IMR-90 (cell line): ENCODE measurements at regions not wholly inside any gene's neighbourhood (a gene's known extent, or its start where the extent isn't known, plus 50 kb on each side); places are given as distances from the start of the nearest gene placed in this dataset.
A peak's percentile ranks its signal among the peaks of the same experiment; 100 is the strongest.

Source experiments
- ATAC-seq: fragments of 200-7000 bp; cut with Tn5 transposase; 2 replicates; pipeline ENCODE4 v1.9.1; 2020; ENCODE audit warnings: low read depth, mild to moderate bottlenecking, moderate library complexity
- BruUV-seq: library from RNA; stranded (reverse); fragments of 400-500 nt; replicated peaks from 2 replicates; lab custom pipeline; 2021; lab: Mats Ljungman, UMichigan
- CTCF ChIA-PET: fragments of 300-600 bp; formaldehyde crosslinking; extraction: SDS; loops from one replicate; lab custom pipeline; 2021; ENCODE audit warnings: antibody characterized with exemption; lab: Yijun Ruan, JAX
- POLR2A ChIA-PET: fragments of 300-600 bp; sonication (Branson Sonifier 250); formaldehyde crosslinking; loops from one replicate; lab custom pipeline; 2022; ENCODE audit warnings: antibody characterized with exemption; ENCODE audit not compliant: unreplicated experiment; lab: Charles Lee
- DNase-seq: peaks from one replicate; pipeline ENCODE4 v3.0.0; 2013
- H2AFZ ChIP-seq: replicated peaks from 2 replicates; pipeline ENCODE3; 2013; ENCODE audit warnings: low read length, mild to moderate bottlenecking; ENCODE audit not compliant: poor library complexity
- H2AK5ac ChIP-seq: 2 replicates; pipeline ENCODE4 v1.6.1; 2013; ENCODE audit warnings: low read depth, low read length, inconsistent platforms
- H2AK9ac ChIP-seq: replicated peaks from 2 replicates; pipeline ENCODE3; 2013; ENCODE audit warnings: mild to moderate bottlenecking, low read depth, low read length, moderate library complexity; ENCODE audit not compliant: poor library complexity
- H2BK120ac ChIP-seq: 2 replicates; pipeline ENCODE4 v1.6.1; 2013; ENCODE audit warnings: low read depth, low read length, inconsistent platforms
- H2BK15ac ChIP-seq: 3 replicates; pipeline ENCODE4 v1.6.1; 2013; ENCODE audit warnings: low read depth, low read length, inconsistent platforms
- H2BK20ac ChIP-seq: 2 replicates; pipeline ENCODE4 v1.6.1; 2013; ENCODE audit warnings: low read depth, mild to moderate bottlenecking, inconsistent platforms, low read length, moderate library complexity
- H2BK5ac ChIP-seq: 2 replicates; pipeline ENCODE4 v1.6.1; 2013; ENCODE audit warnings: mild to moderate bottlenecking, low read depth, low read length, inconsistent platforms; ENCODE audit not compliant: poor library complexity, severe bottlenecking
- H3K14ac ChIP-seq: replicated peaks from 2 replicates; pipeline ENCODE4 v1.6.1; 2013; ENCODE audit warnings: low read depth, low read length, inconsistent platforms
- H3K18ac ChIP-seq: 2 replicates; pipeline ENCODE4 v1.6.1; 2013; ENCODE audit warnings: low read depth, low read length, control low read depth
- H3K23ac ChIP-seq: 2 replicates; pipeline ENCODE4 v1.6.1; 2013; ENCODE audit warnings: low read depth, low read length, inconsistent platforms
- H3K27ac ChIP-seq: 2 replicates; pipeline ENCODE4 v1.5.1; 2013; ENCODE audit warnings: mild to moderate bottlenecking, control low read depth, low read length; ENCODE audit not compliant: insufficient read depth
- H3K27me3 ChIP-seq: 2 replicates; pipeline ENCODE4 v1.6.1; 2013; ENCODE audit warnings: low read length; ENCODE audit not compliant: control insufficient read depth, insufficient read depth
- H3K36me3 ChIP-seq: 2 replicates; pipeline ENCODE4 v1.6.1; 2013; ENCODE audit warnings: low read length, mixed read lengths; ENCODE audit not compliant: control insufficient read depth, insufficient read depth
- H3K4ac ChIP-seq: 2 replicates; pipeline ENCODE4 v1.6.1; 2013; ENCODE audit warnings: low read depth, low read length, inconsistent platforms
- H3K4me1 ChIP-seq: 2 replicates; pipeline ENCODE4 v1.6.1; 2013; ENCODE audit warnings: low read length, mixed read lengths; ENCODE audit not compliant: control insufficient read depth, insufficient read depth
- H3K4me2 ChIP-seq: 2 replicates; pipeline ENCODE4 v1.6.1; 2013; ENCODE audit warnings: low read depth, mild to moderate bottlenecking, control low read depth, low read length, moderate library complexity
- H3K4me3 ChIP-seq: 2 replicates; pipeline ENCODE4 v1.5.1; 2013; ENCODE audit warnings: low read depth, mild to moderate bottlenecking, control low read depth, low read length, moderate library complexity; ENCODE audit not compliant: insufficient read depth
- H3K56ac ChIP-seq: 2 replicates; pipeline ENCODE4 v1.6.1; 2013; ENCODE audit warnings: low read length, inconsistent platforms; ENCODE audit not compliant: insufficient read depth; ENCODE audit errors: extremely low read depth
- H3K79me1 ChIP-seq, 2 experiments: 2 replicates each; pipeline ENCODE4 v1.6.1; 2013; ENCODE audit warnings: low read length in 2 of 2, inconsistent platforms in 1 of 2, low read depth in 1 of 2
- H3K9ac ChIP-seq: 2 replicates; pipeline ENCODE4 v1.6.1; 2013; ENCODE audit warnings: low read depth, low read length, control low read depth
- H3K9me1 ChIP-seq: 2 replicates; pipeline ENCODE4 v1.6.1; 2013; ENCODE audit warnings: low read length, inconsistent platforms; ENCODE audit not compliant: insufficient read depth
- H3K9me3 ChIP-seq: 2 replicates; pipeline ENCODE4 v1.6.1; 2013; ENCODE audit warnings: low read length; ENCODE audit not compliant: control insufficient read depth, insufficient read depth
- H4K20me1 ChIP-seq: 2 replicates; pipeline ENCODE4 v1.6.1; 2013; ENCODE audit warnings: low read length, inconsistent platforms; ENCODE audit not compliant: insufficient read depth
- H4K5ac ChIP-seq: 2 replicates; pipeline ENCODE4 v1.6.1; 2013; ENCODE audit warnings: mild to moderate bottlenecking, low read depth, low read length, control low read depth
- H4K8ac ChIP-seq, 2 experiments: 2 replicates each; pipeline ENCODE4 v1.6.1; 2013; ENCODE audit warnings: low read depth in 2 of 2, low read length in 2 of 2, control low read depth in 1 of 2, inconsistent platforms in 1 of 2
- H4K91ac ChIP-seq: 2 replicates; pipeline ENCODE4 v1.6.1; 2013; ENCODE audit warnings: low read depth, low read length, inconsistent platforms; ENCODE audit not compliant: insufficient read depth
- BHLHE40 ChIP-seq: fragments of 150-350 bp; IDR thresholded peaks from 2 replicates; pipeline ENCODE4 v1.6.1; 2016; ENCODE audit warnings: mild to moderate bottlenecking, low read depth, low read length
- CEBPB ChIP-seq: IDR thresholded peaks from 2 replicates; pipeline ENCODE4 v1.6.1; 2012; ENCODE audit warnings: low read depth, low read length, improper control_type of control experiment
- CHD1 ChIP-seq: IDR thresholded peaks from 2 replicates; pipeline ENCODE4 v1.6.1; 2012; ENCODE audit warnings: low read depth, low read length, improper control_type of control experiment
- FOS ChIP-seq: fragments of 150-350 bp; IDR thresholded peaks from 2 replicates; pipeline ENCODE4 v1.6.1; 2016; ENCODE audit warnings: low read depth, low read length
- MAFK ChIP-seq: IDR thresholded peaks from 2 replicates; pipeline ENCODE4 v1.6.1; 2012; ENCODE audit warnings: low read depth, low read length, improper control_type of control experiment
- MAZ ChIP-seq: IDR thresholded peaks from 2 replicates; pipeline ENCODE4 v1.6.1; 2012; ENCODE audit warnings: low read depth, mild to moderate bottlenecking, low read length, improper control_type of control experiment, moderate library complexity, borderline replicate concordance
- MXI1 ChIP-seq: IDR thresholded peaks from 2 replicates; pipeline ENCODE4 v1.6.1; 2012; ENCODE audit warnings: low read depth, mild to moderate bottlenecking, low read length, moderate library complexity, borderline replicate concordance
- NFE2L2 ChIP-seq: fragments of 150-350 bp; IDR thresholded peaks from 2 replicates; pipeline ENCODE4 v1.6.1; 2016; ENCODE audit warnings: low read depth, mild to moderate bottlenecking, low read length
- POLR2A ChIP-seq: IDR thresholded peaks from 2 replicates; pipeline ENCODE4 v1.6.1; 2012; ENCODE audit warnings: mild to moderate bottlenecking, low read depth, low read length
- RAD21 ChIP-seq: IDR thresholded peaks from 2 replicates; pipeline ENCODE4 v1.6.1; 2012; ENCODE audit warnings: low read length, improper control_type of control experiment
- RCOR1 ChIP-seq: IDR thresholded peaks from 2 replicates; pipeline ENCODE4 v1.6.1; 2012; ENCODE audit warnings: mild to moderate bottlenecking, low read length, improper control_type of control experiment; ENCODE audit not compliant: insufficient replicate concordance
- RFX5 ChIP-seq: IDR thresholded peaks from 2 replicates; pipeline ENCODE4 v1.8.0; 2012; ENCODE audit warnings: low read depth, mild to moderate bottlenecking, low read length, moderate library complexity
- SMC3 ChIP-seq: fragments of 150-350 bp; IDR thresholded peaks from 2 replicates; pipeline ENCODE4 v1.6.1; 2016; ENCODE audit warnings: low read depth, mild to moderate bottlenecking, antibody characterized with exemption, low read length, moderate library complexity
- WGBS, 2 experiments: methylation state at CpG; one replicate each; pipeline versions ENCODE4 v1.1.5 to v1.1.7; 2013; ENCODE audit warnings: missing lambda C conversion rate in 2 of 2; ENCODE audit not compliant: insufficient read length in 1 of 2; ENCODE audit errors: extremely low coverage in 2 of 2; 5-methylcytosine and 5-hydroxymethylcytosine counted together
- dilution Hi-C: fragments of 300-500 bp; cut with HindIII; formaldehyde crosslinking; loops from one replicate; pipeline ENCODE4 v1.14.3; 2018; ENCODE audit warnings: low sequenced_read_pairs; ENCODE audit not compliant: unreplicated experiment
- in situ Hi-C: fragments of 300-500 bp; cut with MboI; formaldehyde crosslinking; loops from 3 replicates; pipeline ENCODE4 v1.14.3; 2019; ENCODE audit warnings: low sequenced_read_pairs, inconsistent platforms, mixed read lengths
- intact Hi-C: fragments of 100-400 bp; cut with micrococcal nuclease; formaldehyde crosslinking; loops from 2 replicates; pipeline ENCODE4 v1.10.0; 2022
- TF ChIP-seq, protein P1 (sequence below): fragments of 150-350 bp; IDR thresholded peaks from 2 replicates; pipeline ENCODE4 v1.6.1; 2017; ENCODE audit warnings: mild to moderate bottlenecking, antibody characterized with exemption, low read length, low read depth
- TF ChIP-seq, protein P2 (sequence below): conservative IDR thresholded peaks from 2 replicates; pipeline ENCODE4 v1.5.1; 2012; ENCODE audit warnings: mild to moderate bottlenecking, low read depth, low read length, improper control_type of control experiment
- TF ChIP-seq, protein P3 (sequence below): fragments of 150-350 bp; IDR thresholded peaks from 2 replicates; pipeline ENCODE4 v1.6.1; 2016; ENCODE audit warnings: low read depth, mild to moderate bottlenecking, low read length, moderate library complexity, borderline replicate concordance

GRCh38 chr6:122042380-122042779 lies 357.1 kb upstream of the HSF2 start:
- Histone ChIP-seq H2BK5ac (no peak overlapping the region), H2AK9ac (no peak overlapping the region), H2AK5ac (no peak overlapping the region), H3K4ac (no peak overlapping the region), H3K4me2 (no peak overlapping the region), H4K8ac (no peak overlapping the region), H3K36me3 (no peaks in the 10 kb centered on the region), H3K18ac (peak overlapping the region; percentile 50; the same call in 1 of the 2 replicates), H3K56ac (no peak overlapping the region), H3K4me3 (no peak overlapping the region), H3K9me1 (no peaks in the 10 kb centered on the region), H2BK20ac (peak overlapping the region; percentile 13; the same call in 1 of the 2 replicates), H3K27me3 (no peaks in the 10 kb centered on the region), H2BK120ac (no peak overlapping the region), H2BK15ac (no peak overlapping the region), H3K4me1 (peaks cover 3% of the 10 kb centered on the region; the same call in 1 of the 2 replicates), H3K14ac (no peak overlapping the region; the same call in 1 of the 2 replicates), H3K79me1 (no peaks in the 10 kb centered on the region), H3K9ac (no peak overlapping the region), H3K23ac (no peak overlapping the region), H4K5ac (no peak overlapping the region; the same call in 1 of the 2 replicates), H4K20me1 (no peaks in the 10 kb centered on the region), H4K91ac (no peak overlapping the region), H2AFZ (no peak overlapping the region), H3K27ac (no peak overlapping the region), H3K9me3 (no peaks in the 10 kb centered on the region)
- ATAC-seq (no peak), DNase-seq (no peak)
- intact Hi-C loops (no loop called here), dilution Hi-C loops (no loop called here), in situ Hi-C loops (loop anchor here (5.0 to 10.0 kb wide), 2 partner anchors 142 to 615 kb away; no protein-coding TSS in a partner anchor)
- no TSS peak for BruUV-seq
- ChIA-PET CTCF (interaction anchor here (0.5 kb wide), 1 partner anchor 68 kb away, joined by 3 read pairs; no protein-coding TSS in a partner anchor), POLR2A (no interaction called here)
- TF ChIP-seq NFE2L2 = no peak
- no peak for TF ChIP-seq BHLHE40
- no peak for TF ChIP-seq CHD1
- no peak for TF ChIP-seq RCOR1
- no peak for TF ChIP-seq POLR2A
- TF ChIP-seq, protein P1, sequence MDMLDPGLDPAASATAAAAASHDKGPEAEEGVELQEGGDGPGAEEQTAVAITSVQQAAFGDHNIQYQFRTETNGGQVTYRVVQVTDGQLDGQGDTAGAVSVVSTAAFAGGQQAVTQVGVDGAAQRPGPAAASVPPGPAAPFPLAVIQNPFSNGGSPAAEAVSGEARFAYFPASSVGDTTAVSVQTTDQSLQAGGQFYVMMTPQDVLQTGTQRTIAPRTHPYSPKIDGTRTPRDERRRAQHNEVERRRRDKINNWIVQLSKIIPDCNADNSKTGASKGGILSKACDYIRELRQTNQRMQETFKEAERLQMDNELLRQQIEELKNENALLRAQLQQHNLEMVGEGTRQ = no peak
- TF ChIP-seq, protein P2, sequence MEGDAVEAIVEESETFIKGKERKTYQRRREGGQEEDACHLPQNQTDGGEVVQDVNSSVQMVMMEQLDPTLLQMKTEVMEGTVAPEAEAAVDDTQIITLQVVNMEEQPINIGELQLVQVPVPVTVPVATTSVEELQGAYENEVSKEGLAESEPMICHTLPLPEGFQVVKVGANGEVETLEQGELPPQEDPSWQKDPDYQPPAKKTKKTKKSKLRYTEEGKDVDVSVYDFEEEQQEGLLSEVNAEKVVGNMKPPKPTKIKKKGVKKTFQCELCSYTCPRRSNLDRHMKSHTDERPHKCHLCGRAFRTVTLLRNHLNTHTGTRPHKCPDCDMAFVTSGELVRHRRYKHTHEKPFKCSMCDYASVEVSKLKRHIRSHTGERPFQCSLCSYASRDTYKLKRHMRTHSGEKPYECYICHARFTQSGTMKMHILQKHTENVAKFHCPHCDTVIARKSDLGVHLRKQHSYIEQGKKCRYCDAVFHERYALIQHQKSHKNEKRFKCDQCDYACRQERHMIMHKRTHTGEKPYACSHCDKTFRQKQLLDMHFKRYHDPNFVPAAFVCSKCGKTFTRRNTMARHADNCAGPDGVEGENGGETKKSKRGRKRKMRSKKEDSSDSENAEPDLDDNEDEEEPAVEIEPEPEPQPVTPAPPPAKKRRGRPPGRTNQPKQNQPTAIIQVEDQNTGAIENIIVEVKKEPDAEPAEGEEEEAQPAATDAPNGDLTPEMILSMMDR = no peak
- TF ChIP-seq MAZ = no peak
- TF ChIP-seq SMC3 = no peak
- TF ChIP-seq, protein P3, sequence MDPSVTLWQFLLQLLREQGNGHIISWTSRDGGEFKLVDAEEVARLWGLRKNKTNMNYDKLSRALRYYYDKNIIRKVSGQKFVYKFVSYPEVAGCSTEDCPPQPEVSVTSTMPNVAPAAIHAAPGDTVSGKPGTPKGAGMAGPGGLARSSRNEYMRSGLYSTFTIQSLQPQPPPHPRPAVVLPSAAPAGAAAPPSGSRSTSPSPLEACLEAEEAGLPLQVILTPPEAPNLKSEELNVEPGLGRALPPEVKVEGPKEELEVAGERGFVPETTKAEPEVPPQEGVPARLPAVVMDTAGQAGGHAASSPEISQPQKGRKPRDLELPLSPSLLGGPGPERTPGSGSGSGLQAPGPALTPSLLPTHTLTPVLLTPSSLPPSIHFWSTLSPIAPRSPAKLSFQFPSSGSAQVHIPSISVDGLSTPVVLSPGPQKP = no peak
- no peak for TF ChIP-seq CEBPB
- TF ChIP-seq RAD21 = no peak
- TF ChIP-seq MAFK = no peak
- no peak for TF ChIP-seq MXI1
- no peak for TF ChIP-seq FOS
- TF ChIP-seq RFX5 = no peak
- WGBS, 2 experiments = 100% methylated on average over 1 of the region's 3 CpGs; no CpG with 5 or more reads in 1 of the 2 experiments
